Astrocyte (in vitro differentiated cells and primary cell): ENCODE measurements at regions not wholly inside any gene's neighbourhood (a gene's known extent, or its start where the extent isn't known, plus 50 kb on each side); places are given as distances from the start of the nearest gene placed in this dataset.

ENCODE experiments used
- DNase-seq: peaks from one replicate; pipeline ENCODE4 v3.0.0-alpha.2; 2010; ENCODE audit warnings: low read depth
- FAIRE-seq: peaks from 2 replicates; lab custom pipeline; 2011; peaks lifted over from hg19 to GRCh38; lab: Jason Lieb, UNC
- H2AFZ ChIP-seq: 2 replicates; pipeline ENCODE4 v1.6.0; 2012; ENCODE audit warnings: low read depth, low read length, inconsistent platforms
- H3K27ac ChIP-seq: 2 replicates; pipeline ENCODE4 v1.5.1; 2011; ENCODE audit warnings: low read depth, low read length, inconsistent platforms
- H3K27me3 ChIP-seq: 2 replicates; pipeline ENCODE4 v1.6.0; 2011; ENCODE audit warnings: low read length, inconsistent platforms; ENCODE audit not compliant: insufficient read depth
- H3K36me3 ChIP-seq: 2 replicates; pipeline ENCODE4 v1.5.1; 2011; ENCODE audit warnings: low read length, inconsistent platforms; ENCODE audit not compliant: insufficient read depth
- H3K4me1 ChIP-seq: 2 replicates; pipeline ENCODE4 v1.5.1; 2011; ENCODE audit warnings: low read length, inconsistent platforms; ENCODE audit not compliant: insufficient read depth
- H3K4me2 ChIP-seq: 2 replicates; pipeline ENCODE4 v1.6.0; 2012; ENCODE audit warnings: low read length, inconsistent platforms
- H3K4me3 ChIP-seq: 2 replicates; pipeline ENCODE4 v1.5.1; 2011; ENCODE audit warnings: low read depth, mild to moderate bottlenecking, low read length, inconsistent platforms; ENCODE audit not compliant: insufficient read depth
- H3K79me2 ChIP-seq: 2 replicates; pipeline ENCODE4 v1.6.0; 2012; ENCODE audit warnings: mild to moderate bottlenecking, low read length, inconsistent platforms; ENCODE audit not compliant: insufficient read depth
- H3K9ac ChIP-seq: 2 replicates; pipeline ENCODE4 v1.6.0; 2012; ENCODE audit warnings: mild to moderate bottlenecking, low read length, inconsistent platforms
- H3K9me3 ChIP-seq: 2 replicates; pipeline ENCODE4 v1.5.1; 2012; ENCODE audit warnings: low read depth, mild to moderate bottlenecking, low read length, inconsistent platforms; ENCODE audit not compliant: insufficient read depth
- H4K20me1 ChIP-seq: 2 replicates; pipeline ENCODE4 v1.6.0; 2012; ENCODE audit warnings: low read length, inconsistent platforms; ENCODE audit not compliant: insufficient read depth
- H3K27ac Mint-ChIP-seq: one replicate; pipeline ENCODE4 v1.8.0; 2021; ENCODE audit warnings: mild to moderate bottlenecking, mixed read lengths; ENCODE audit not compliant: unreplicated experiment
- H3K27me3 Mint-ChIP-seq: one replicate; pipeline ENCODE4 v1.8.0; 2021; ENCODE audit warnings: low read depth, mixed read lengths; ENCODE audit not compliant: unreplicated experiment
- H3K36me3 Mint-ChIP-seq: one replicate; pipeline ENCODE4 v1.8.0; 2021; ENCODE audit warnings: low read depth, mixed read lengths; ENCODE audit not compliant: unreplicated experiment
- H3K4me1 Mint-ChIP-seq: one replicate; pipeline ENCODE4 v1.8.0; 2021; ENCODE audit warnings: low read depth, mixed read lengths; ENCODE audit not compliant: unreplicated experiment
- H3K4me3 Mint-ChIP-seq: one replicate; pipeline ENCODE4 v1.8.0; 2021; ENCODE audit warnings: mild to moderate bottlenecking, moderate library complexity, mixed read lengths; ENCODE audit not compliant: unreplicated experiment
- H3K9me3 Mint-ChIP-seq: one replicate; pipeline ENCODE4 v1.8.0; 2021; ENCODE audit warnings: mild to moderate bottlenecking, mixed read lengths; ENCODE audit not compliant: unreplicated experiment
- CTCF ChIP-seq: IDR thresholded peaks from 2 replicates; pipeline ENCODE4 v1.5.1; 2011; ENCODE audit warnings: low read depth, mild to moderate bottlenecking, inconsistent platforms, low read length, moderate library complexity; ENCODE audit not compliant: insufficient read depth
- EZH2 ChIP-seq: IDR thresholded peaks from 2 replicates; pipeline ENCODE4 v1.6.1; 2012; ENCODE audit warnings: mild to moderate bottlenecking, low read length, inconsistent platforms; ENCODE audit not compliant: insufficient read depth

GRCh38 chr2:176525086-176525485, 255.8 kb downstream of the MTX2 start:
- Mint-ChIP-seq H3K27me3 (peaks cover 15% of the 10 kb centered on the region), H3K4me1 (no peaks in the 10 kb centered on the region), H3K36me3 (no peaks in the 10 kb centered on the region), H3K4me3 (no peak overlapping the region), H3K27ac (no peak overlapping the region), H3K9me3 (peaks cover 2% of the 10 kb centered on the region)
- Histone ChIP-seq H3K79me2 (no peaks in the 10 kb centered on the region), H2AFZ (no peak overlapping the region), H3K36me3 (no peaks in the 10 kb centered on the region), H3K4me3 (no peak overlapping the region), H3K27me3 (peaks cover 2% of the 10 kb centered on the region), H3K4me1 (no peaks in the 10 kb centered on the region), H3K4me2 (no peak overlapping the region), H3K9ac (no peak overlapping the region), H3K9me3 (no peaks in the 10 kb centered on the region), H4K20me1 (no peaks in the 10 kb centered on the region), H3K27ac (no peak overlapping the region)
- TF ChIP-seq CTCF (no peak), EZH2 (no peak)
- FAIRE-seq (no peak), DNase-seq (no peak)

- Mint-ChIP-seq H3K27me3 (peaks cover 14% of the 10 kb centered on the region), H3K27ac (no peak overlapping the region)
- no peak for FAIRE-seq
Measured at GRCh38 chr2:176526995-176527901, 258.0 kb downstream of the MTX2 start.

More at GRCh38 chr2:176526995-176527901, 258.0 kb downstream of the MTX2 start:
- Histone ChIP-seq H3K4me2 (no peak overlapping the region), H3K27ac (no peak overlapping the region), H2AFZ (no peak overlapping the region), H3K27me3 (peaks cover 2% of the 10 kb centered on the region), H4K20me1 (no peaks in the 10 kb centered on the region), H3K4me3 (no peak overlapping the region), H3K4me1 (no peaks in the 10 kb centered on the region), H3K9ac (no peak overlapping the region), H3K79me2 (no peaks in the 10 kb centered on the region), H3K36me3 (no peaks in the 10 kb centered on the region), H3K9me3 (no peaks in the 10 kb centered on the region)
- Mint-ChIP-seq H3K4me3 (no peak overlapping the region), H3K36me3 (no peaks in the 10 kb centered on the region), H3K9me3 (peaks cover 2% of the 10 kb centered on the region), H3K4me1 (no peaks in the 10 kb centered on the region)
- TF ChIP-seq CTCF (no peak), EZH2 (no peak)
- DNase-seq: no peak
